ENCODE measurements at regions not wholly inside any gene's neighbourhood (a gene's known extent, or its start where the extent isn't known, plus 50 kb on each side); places are given as distances from the start of the nearest gene placed in this dataset.
"Not testable (repeated sequence)": the region's sequence is repeated elsewhere in the genome, so short reads cannot be mapped to it uniquely, and the experiment has no call there.

- H3K4me1 ChIP-seq (ENCODE audit: insufficient read depth, low read length); H3K36me3 ChIP-seq (ENCODE audit: insufficient read depth, low read length); H3K9ac ChIP-seq (ENCODE audit: low read depth, low read length); H3K9me3 ChIP-seq (ENCODE audit: control insufficient read depth, insufficient read depth, low read length): not testable (repeated sequence)
These were observed 587.6 kb downstream of the EDEM1 start for GRCh38 chr3:5775100-5775499.

GRCh38 chr3:5784690-5785089 lies 597.2 kb downstream of the EDEM1 start:
- H3K36me3 ChIP-seq (ENCODE audit: insufficient read depth, low read length), result no peaks in the 10 kb centered on the region
- no peaks in the 10 kb centered on the region for H3K4me1 ChIP-seq (ENCODE audit: insufficient read depth, low read length)
- H3K9me3 ChIP-seq (ENCODE audit: control insufficient read depth, insufficient read depth, low read length), result no peaks in the 10 kb centered on the region
- H3K9ac ChIP-seq (ENCODE audit: low read depth, low read length), result no peak overlapping the region

- no peaks in the 10 kb centered on the region for H3K36me3 ChIP-seq (ENCODE audit: insufficient read depth, low read length)
These were observed 600.5 kb downstream of the EDEM1 start for GRCh38 chr3:5787861-5788488.

DNA sequence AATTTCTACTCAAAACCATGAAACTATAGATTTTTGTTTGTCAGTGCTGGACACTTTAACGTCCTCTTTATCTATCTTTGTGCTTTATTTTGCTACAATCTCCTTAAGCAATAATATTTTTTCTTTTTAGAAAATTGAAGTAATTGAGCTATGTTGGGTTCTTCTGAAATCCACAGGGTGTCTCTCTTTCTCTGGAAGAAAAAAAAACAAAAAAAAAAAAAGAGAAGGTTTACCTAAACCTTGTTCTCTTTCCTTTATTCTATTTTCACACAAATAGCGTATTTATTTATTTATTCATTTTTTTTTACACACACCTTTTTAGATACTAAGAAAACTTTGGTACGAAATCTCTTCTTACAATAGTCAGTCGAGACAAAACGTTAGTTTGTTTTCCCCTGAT lies 601.0 kb downstream of the EDEM1 start:
- H3K9me3 ChIP-seq (ENCODE audit: control insufficient read depth, insufficient read depth, low read length), result no peaks in the 10 kb centered on the region
- H3K36me3 ChIP-seq (ENCODE audit: insufficient read depth, low read length), result no peaks in the 10 kb centered on the region
- no peak overlapping the region for H3K9ac ChIP-seq (ENCODE audit: low read depth, low read length)
- no peaks in the 10 kb centered on the region for H3K4me1 ChIP-seq (ENCODE audit: insufficient read depth, low read length)

More at GRCh38 chr3:5787861-5788488, 600.5 kb downstream of the EDEM1 start:
- H3K9ac ChIP-seq (ENCODE audit: low read depth, low read length), result no peak overlapping the region
- H3K4me1 ChIP-seq (ENCODE audit: insufficient read depth, low read length), result no peaks in the 10 kb centered on the region
- no peaks in the 10 kb centered on the region for H3K9me3 ChIP-seq (ENCODE audit: control insufficient read depth, insufficient read depth, low read length)

GRCh38 chr3:5791558-5791957 lies 604.1 kb downstream of the EDEM1 start:
- H3K4me1 ChIP-seq (ENCODE audit: insufficient read depth, low read length), result no peaks in the 10 kb centered on the region
- H3K36me3 ChIP-seq (ENCODE audit: insufficient read depth, low read length), result no peaks in the 10 kb centered on the region
- no peak overlapping the region for H3K9ac ChIP-seq (ENCODE audit: low read depth, low read length)
- peaks cover 7% of the 10 kb centered on the region for H3K9me3 ChIP-seq (ENCODE audit: control insufficient read depth, insufficient read depth, low read length)

DNA sequence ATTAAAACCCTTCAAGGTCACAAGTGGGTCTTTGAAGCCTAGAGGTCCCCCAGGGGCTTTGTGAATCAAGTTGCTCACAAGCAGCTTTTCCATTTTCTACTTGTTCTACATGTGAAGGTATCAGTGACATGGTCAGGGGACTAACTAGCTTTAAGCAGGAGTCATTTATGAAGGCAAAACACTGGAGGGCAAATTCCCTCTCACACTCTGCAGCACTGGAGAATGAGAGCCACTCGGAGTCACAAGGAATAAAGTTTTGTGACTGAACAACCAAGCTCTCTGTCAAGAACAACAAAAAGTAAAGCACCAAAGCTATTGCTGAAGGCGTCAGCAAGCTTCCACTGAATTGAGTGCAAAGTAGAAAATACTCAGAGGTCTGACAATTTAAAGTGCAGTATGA lies 609.0 kb downstream of the EDEM1 start:
- Histone ChIP-seq H3K9me3 (ENCODE audit: control insufficient read depth, insufficient read depth, low read length) (peaks cover 7% of the 10 kb centered on the region), H3K9ac (ENCODE audit: low read depth, low read length) (no peak overlapping the region), H3K36me3 (ENCODE audit: insufficient read depth, low read length) (no peaks in the 10 kb centered on the region), H3K4me1 (ENCODE audit: insufficient read depth, low read length) (no peaks in the 10 kb centered on the region)

- Histone ChIP-seq H3K9me3 (ENCODE audit: control insufficient read depth, insufficient read depth, low read length) (peaks cover 6% of the 10 kb centered on the region), H3K36me3 (ENCODE audit: insufficient read depth, low read length) (no peaks in the 10 kb centered on the region), H3K4me1 (ENCODE audit: insufficient read depth, low read length) (no peaks in the 10 kb centered on the region), H3K9ac (ENCODE audit: low read depth, low read length) (no peak overlapping the region)
These were observed 611.3 kb downstream of the EDEM1 start for GRCh38 chr3:5798809-5799208.

GRCh38 chr3:5799398-5799797 lies 611.9 kb downstream of the EDEM1 start:
- H3K36me3 ChIP-seq (ENCODE audit: insufficient read depth, low read length), result no peaks in the 10 kb centered on the region
- H3K9me3 ChIP-seq (ENCODE audit: control insufficient read depth, insufficient read depth, low read length), result peaks cover under 1% of the 10 kb centered on the region; the same call in 1 of the 2 replicates
- H3K4me1 ChIP-seq (ENCODE audit: insufficient read depth, low read length), result no peaks in the 10 kb centered on the region
- no peak overlapping the region for H3K9ac ChIP-seq (ENCODE audit: low read depth, low read length)

DNA sequence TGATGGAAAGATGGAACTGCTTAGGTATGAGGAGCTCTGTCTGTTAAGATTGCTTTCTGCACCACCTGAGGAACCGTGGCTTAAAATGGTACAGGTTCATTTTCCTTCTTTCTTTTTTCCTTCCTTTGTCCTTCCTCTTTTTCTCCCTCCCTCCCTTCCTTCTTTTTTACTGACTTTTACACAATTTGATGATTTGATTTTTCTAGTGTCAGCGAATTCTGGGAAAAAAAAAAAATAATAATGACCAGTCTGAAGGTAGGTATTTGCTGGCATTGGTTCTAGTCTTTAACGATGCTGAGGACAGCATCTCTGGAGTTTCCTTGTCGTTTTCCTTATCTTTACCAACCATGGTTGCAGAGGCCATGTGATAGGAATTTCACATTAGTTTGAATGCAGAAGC lies 613.5 kb downstream of the EDEM1 start:
- Histone ChIP-seq H3K4me1 (ENCODE audit: insufficient read depth, low read length) (no peaks in the 10 kb centered on the region), H3K9me3 (ENCODE audit: control insufficient read depth, insufficient read depth, low read length) (no peaks in the 10 kb centered on the region), H3K36me3 (ENCODE audit: insufficient read depth, low read length) (no peaks in the 10 kb centered on the region), H3K9ac (ENCODE audit: low read depth, low read length) (no peak overlapping the region)

- Histone ChIP-seq H3K9ac (ENCODE audit: low read depth, low read length) (no peak overlapping the region), H3K9me3 (ENCODE audit: control insufficient read depth, insufficient read depth, low read length) (no peaks in the 10 kb centered on the region), H3K36me3 (ENCODE audit: insufficient read depth, low read length) (no peaks in the 10 kb centered on the region), H3K4me1 (ENCODE audit: insufficient read depth, low read length) (no peaks in the 10 kb centered on the region)
These were observed 618.7 kb downstream of the EDEM1 start for GRCh38 chr3:5806192-5806591.

DNA sequence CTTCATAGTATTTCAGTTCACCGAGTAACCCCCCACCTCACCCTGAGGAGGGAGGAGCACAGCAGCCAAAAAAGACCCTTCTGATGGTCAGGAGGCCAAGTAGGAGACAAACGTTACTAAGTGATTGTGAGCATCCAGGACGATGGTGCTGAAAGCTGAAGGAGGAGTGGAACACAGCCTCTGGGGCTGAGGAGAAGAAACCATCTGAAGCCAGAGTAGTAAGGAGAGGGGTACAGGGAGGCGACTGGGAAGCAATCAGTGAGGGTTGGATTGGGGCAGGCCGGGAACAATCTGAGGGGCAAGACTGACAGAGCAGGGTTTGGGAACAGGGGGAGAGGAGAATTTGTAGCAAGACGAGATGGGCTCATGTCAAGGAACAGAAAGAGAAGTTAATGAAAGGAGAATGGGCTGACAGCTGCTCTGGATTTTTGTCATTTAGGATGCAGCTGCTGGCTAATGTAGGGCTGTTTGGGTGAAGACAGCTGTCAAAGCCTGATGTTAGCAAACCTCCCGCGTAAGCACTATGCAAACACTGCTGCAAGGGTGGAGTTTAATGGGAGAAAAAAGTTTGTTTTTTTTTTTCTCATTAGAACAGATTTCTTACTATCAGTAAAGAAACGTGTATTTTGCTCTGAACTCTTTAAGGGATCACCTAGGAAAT lies 622.2 kb downstream of the EDEM1 start:
- Histone ChIP-seq H3K4me1 (ENCODE audit: insufficient read depth, low read length) (no peaks in the 10 kb centered on the region; the same call in 1 of the 2 replicates), H3K9ac (ENCODE audit: low read depth, low read length) (no peak overlapping the region), H3K9me3 (ENCODE audit: control insufficient read depth, insufficient read depth, low read length) (no peaks in the 10 kb centered on the region), H3K36me3 (ENCODE audit: insufficient read depth, low read length) (no peaks in the 10 kb centered on the region)

- no peak overlapping the region for H3K9ac ChIP-seq (ENCODE audit: low read depth, low read length)
- no peaks in the 10 kb centered on the region; the same call in 1 of the 2 replicates for H3K4me1 ChIP-seq (ENCODE audit: insufficient read depth, low read length)
- H3K9me3 ChIP-seq (ENCODE audit: control insufficient read depth, insufficient read depth, low read length), result no peaks in the 10 kb centered on the region
- no peaks in the 10 kb centered on the region for H3K36me3 ChIP-seq (ENCODE audit: insufficient read depth, low read length)
These were observed 623.5 kb downstream of the EDEM1 start for GRCh38 chr3:5811016-5811415.

DNA sequence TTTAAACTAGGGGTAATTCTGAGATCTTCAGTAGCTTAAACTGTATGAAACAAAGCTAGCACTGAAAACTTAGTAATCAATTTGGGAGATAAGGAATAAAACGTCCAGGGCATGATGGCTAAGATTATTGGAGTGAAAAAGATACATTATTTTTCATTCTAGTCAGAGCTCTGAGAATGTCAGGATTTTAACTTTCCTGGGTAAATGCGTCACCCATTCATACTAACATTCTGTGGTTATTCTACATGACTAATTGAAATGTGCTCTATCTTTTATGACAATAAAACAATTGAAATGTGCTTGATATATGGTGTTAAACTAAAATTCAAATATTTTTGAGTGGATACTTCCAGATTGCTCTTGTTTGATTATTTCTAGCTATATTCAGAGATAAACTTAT lies 626.0 kb downstream of the EDEM1 start:
- Histone ChIP-seq H3K9ac (ENCODE audit: low read depth, low read length) (no peak overlapping the region), H3K4me1 (ENCODE audit: insufficient read depth, low read length) (no peaks in the 10 kb centered on the region; the same call in 1 of the 2 replicates), H3K9me3 (ENCODE audit: control insufficient read depth, insufficient read depth, low read length) (no peaks in the 10 kb centered on the region), H3K36me3 (ENCODE audit: insufficient read depth, low read length) (no peaks in the 10 kb centered on the region)

GRCh38 chr3:5822843-5823242 lies 635.3 kb downstream of the EDEM1 start:
- H3K36me3 ChIP-seq (ENCODE audit: insufficient read depth, low read length), result no peaks in the 10 kb centered on the region
- H3K4me1 ChIP-seq (ENCODE audit: insufficient read depth, low read length), result no peaks in the 10 kb centered on the region; the same call in 1 of the 2 replicates
- H3K9ac ChIP-seq (ENCODE audit: low read depth, low read length), result no peak overlapping the region
- no peaks in the 10 kb centered on the region for H3K9me3 ChIP-seq (ENCODE audit: control insufficient read depth, insufficient read depth, low read length)

- Histone ChIP-seq H3K9me3 (ENCODE audit: control insufficient read depth, insufficient read depth, low read length) (no peaks in the 10 kb centered on the region), H3K9ac (ENCODE audit: low read depth, low read length) (no peak overlapping the region), H3K4me1 (ENCODE audit: insufficient read depth, low read length) (no peaks in the 10 kb centered on the region), H3K36me3 (ENCODE audit: insufficient read depth, low read length) (no peaks in the 10 kb centered on the region)
These were observed 639.0 kb downstream of the EDEM1 start for GRCh38 chr3:5826467-5826866.
